HUDEP-2 (cell line): ENCODE measurements at regions not wholly inside any gene's neighbourhood (a gene's known extent, or its start where the extent isn't known, plus 50 kb on each side); places are given as distances from the start of the nearest gene placed in this dataset.

ENCODE experiments used
- DNase-seq, 76 experiments: peaks; one replicate each; lab custom pipeline; 2025; ENCODE audit not compliant: unreplicated experiment in 76 of 76; lab: John Stamatoyannopoulos, UW

GRCh38 chr5:71939452-71940230, 167.6 kb upstream of the MAP1B start:
- DNase-seq = no peak

- DNase-seq = no peak
Measured at GRCh38 chr5:71943874-71944273, 163.4 kb upstream of the MAP1B start.

DNA sequence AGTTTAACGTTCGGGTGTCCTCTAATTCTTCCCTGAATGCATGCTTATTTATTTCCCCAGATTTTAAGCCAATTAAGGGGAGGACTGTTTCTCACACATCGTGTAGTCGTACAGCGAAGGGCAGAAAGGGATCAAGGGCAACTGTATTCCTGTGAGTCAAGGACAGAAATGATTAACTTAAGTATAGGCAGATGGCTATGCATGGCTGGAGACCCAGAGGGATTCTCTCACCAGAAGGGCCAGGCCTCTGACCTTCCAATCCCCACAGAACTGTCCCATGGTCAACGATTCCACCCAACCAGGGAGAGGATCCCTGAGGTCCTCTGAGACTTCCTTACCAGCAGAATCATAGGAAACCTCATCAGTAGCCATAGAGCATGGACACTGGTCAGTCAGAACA, 161.8 kb upstream of the MAP1B start:
- DNase-seq = no peak

- DNase-seq = no peak
Measured at GRCh38 chr5:71946343-71947030, 160.8 kb upstream of the MAP1B start.

GRCh38 chr5:71948206-71948605, 159.1 kb upstream of the MAP1B start:
- no peak for DNase-seq

DNA sequence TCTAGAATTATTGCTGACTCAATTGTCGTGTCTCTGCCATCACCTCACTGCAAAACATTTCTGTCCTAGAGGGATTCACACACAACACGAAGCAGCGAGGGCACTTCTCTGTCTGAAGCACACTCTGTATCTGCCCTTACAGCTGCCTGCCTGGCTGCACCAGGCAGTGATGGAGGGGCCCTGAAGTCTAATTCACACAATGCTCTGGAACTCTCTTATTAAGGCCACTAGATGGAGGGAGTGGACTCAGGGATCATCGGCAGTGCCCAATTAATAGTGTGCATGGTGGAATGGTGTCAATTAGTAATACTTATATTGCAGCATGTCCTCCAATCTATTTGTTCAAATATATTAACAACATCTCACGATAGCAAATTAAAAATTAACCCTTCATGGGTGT, 157.5 kb upstream of the MAP1B start:
- peak in 1 of 76 experiments; percentile 1 for DNase-seq

- no peak for DNase-seq
Measured at GRCh38 chr5:71953866-71954265, 153.4 kb upstream of the MAP1B start.

GRCh38 chr5:71954329-71954728, 152.9 kb upstream of the MAP1B start:
- no peak for DNase-seq

DNA sequence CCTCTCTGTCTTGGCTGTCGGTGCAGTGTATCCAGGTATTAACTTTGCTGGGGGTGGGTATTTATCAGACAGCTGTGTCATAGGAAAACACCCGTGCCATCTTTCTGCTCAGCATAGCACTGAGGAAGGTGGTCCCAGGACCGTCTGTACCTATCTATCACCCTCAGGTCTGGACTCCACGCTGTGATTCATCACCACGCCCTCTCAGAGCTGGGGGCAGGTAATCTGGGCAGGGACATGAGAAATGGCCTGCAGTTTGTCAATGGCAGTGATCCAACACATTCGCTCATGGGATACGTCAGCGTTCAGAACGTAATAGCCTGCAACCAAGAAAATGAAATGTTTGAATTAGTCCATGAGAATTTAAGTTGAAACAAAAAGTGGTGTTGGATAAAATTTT, 151.6 kb upstream of the MAP1B start:
- DNase-seq = no peak

GRCh38 chr5:71957292-71957898, 149.9 kb upstream of the MAP1B start:
- no peak for DNase-seq

DNA sequence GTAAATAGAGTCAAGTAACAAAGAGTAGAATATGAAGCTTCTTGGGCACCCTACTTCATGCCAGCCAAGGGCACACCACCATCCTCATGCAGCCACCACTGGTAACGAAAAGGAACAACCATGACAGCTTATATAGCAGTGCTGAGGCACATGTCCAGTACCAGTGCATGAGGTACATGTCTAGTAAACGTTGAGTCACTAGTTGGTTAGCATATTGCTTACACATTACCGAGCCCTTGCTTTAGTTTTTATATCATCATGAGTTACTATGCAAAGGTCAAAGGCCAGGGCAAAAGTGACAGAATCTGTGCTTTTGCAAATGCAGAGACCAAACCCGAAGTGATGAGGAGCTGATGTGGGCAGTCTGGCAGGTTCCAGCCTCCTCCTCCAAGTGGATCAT, 147.1 kb upstream of the MAP1B start:
- DNase-seq = no peak

DNA sequence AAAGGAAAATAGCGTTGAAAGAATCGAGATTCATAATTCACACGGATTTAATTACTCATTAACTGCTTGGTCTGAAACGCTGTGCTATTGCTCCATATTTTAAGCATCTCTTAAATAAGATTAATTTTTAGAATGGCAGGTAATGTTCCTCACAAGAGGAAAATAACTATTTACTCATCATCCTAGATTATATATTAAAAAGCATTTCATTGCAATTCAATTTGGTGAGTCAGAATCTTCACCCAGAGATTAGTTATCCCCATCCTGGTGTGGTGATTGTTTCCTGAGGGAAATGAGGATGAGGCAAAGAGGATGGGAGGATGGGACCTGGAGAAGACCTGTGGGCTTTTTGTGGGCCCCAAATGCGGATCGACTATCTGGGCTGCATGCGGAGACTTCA, 145.5 kb upstream of the MAP1B start:
- no peak for DNase-seq

GRCh38 chr5:71969460-71969859, 137.8 kb upstream of the MAP1B start:
- no peak for DNase-seq

DNA sequence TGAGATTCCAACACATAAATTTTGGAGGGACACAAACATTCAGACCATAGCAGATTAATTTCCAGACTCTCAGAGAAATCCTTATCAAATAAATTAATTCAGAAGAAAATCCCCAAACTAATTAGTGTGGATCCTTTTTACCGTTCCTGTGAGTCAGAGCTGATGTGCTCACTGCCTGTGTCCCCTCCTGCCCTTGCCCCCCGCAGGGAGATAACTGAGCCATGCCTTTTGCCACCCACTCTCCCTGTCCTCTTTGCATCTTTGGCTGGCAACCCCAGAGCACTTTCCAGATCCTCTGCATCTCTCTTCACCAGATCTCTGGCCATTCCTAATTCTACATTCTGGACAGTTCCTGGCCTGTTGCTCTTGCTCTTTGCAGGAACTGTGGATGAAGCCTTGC, 135.4 kb upstream of the MAP1B start:
- DNase-seq = no peak

DNA sequence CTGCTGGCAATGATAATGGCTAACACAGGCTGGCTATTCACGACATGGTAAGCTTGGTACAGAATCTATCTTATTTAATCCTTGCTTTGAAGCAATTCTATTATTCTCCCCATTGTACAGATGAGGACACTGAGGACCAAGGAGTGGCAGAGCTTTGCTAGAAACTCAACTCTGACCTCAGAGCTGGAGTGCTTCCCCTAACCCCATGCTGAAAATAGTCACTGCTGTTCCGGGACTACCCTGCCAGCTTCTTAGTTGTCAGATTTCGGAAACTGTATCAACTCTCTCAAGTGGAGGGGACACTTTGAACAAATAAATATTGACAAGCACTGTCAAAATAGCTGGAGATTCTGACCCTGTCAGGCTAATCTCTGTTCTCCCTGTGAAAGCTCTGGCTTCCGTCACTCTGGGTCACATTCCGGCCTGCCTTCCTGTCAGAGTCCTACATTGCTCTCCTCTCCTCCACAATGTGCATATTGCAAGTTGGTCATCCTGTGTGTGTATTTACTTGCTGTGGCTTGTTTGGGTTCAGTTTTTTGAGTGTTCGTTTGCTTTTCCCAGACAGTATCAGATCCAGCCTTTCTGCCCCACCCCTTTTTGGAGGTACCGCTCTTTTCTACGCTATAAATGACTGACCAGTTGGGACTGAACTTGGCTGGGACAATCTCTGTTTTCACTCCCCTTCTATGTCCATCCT, 134.3 kb upstream of the MAP1B start:
- no peak for DNase-seq

- DNase-seq = no peak
Measured at GRCh38 chr5:71973563-71973962, 133.7 kb upstream of the MAP1B start.

DNA sequence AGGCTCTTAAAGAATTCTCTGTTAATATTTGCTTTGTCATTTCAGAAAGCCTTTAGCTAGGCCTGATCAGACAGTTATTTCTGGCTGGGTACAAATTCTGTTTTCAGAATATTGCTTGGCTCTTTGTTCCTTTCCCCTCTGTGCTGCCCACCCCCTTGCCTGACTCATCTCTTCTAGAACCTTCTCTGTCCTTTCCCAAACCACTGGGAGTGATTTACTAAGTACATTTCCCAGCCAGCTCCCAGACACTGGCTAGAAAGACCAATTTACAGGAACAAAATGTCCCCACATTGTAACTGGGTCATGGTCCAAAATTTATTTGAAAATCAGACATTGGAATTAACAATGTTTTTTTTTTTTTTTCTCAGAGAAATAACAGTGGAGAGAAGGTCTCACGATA, 133.1 kb upstream of the MAP1B start:
- DNase-seq = no peak

DNA sequence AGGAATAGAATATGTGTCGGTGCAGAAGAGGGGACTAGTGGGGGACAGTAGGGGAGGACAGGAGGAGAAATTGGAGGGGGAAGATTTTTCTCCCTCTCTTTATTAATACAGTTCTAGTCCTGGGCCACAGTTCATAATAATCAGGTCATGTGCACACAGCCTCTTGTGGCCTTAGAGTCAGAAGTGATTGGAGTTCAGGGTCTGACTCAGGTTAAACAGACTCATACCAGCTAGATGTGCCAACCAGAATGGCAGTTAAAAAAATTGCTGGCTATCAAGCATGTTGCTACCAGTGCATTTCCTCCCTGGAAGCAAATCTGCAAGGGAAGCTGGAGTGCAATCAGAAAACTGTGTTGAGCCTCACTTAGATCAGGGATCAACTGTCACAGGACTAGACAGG, 132.7 kb upstream of the MAP1B start:
- no peak for DNase-seq

DNA sequence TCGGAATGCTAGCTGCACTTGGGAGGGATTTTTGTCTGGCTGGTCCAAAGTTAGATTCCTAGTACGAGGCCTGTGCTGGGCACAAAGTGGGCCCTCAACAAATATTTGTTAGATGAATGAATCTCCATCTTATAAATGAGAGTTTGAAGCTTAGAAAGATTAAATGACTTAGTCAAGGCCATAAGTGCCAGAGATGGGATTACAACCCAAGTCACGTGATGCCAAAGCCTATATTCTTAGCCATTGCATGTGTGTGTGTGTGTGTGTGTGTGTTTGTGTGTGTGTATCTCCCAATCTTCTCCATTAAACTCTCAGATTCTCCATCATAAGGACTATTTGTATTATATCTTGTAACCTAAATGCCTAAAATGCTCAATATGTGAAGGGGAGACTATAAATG, 130.8 kb upstream of the MAP1B start:
- no peak for DNase-seq

GRCh38 chr5:71977311-71977710, 130.0 kb upstream of the MAP1B start:
- no peak for DNase-seq

DNA sequence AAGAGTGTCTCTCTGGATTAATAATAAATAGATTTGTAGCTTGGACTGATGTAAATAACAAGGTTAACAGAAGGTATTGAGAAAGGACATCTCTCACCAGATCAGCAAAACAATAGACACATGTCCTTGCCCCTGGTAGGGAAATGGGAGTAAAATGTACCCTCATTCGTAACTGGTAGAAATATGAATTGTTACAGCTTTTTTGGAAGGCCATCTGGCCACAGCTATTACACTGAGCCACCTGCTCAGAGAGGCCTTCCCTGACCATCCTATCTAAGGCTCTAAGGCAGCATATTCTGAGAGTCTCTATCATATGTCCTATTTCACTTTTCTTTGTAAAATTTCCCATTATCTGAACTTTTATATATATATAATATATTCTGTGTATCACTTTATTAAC, 129.1 kb upstream of the MAP1B start:
- no peak for DNase-seq
